SJCRH30 (cell line): ENCODE measurements at regions not wholly inside any gene's neighbourhood (a gene's known extent, or its start where the extent isn't known, plus 50 kb on each side); places are given as distances from the start of the nearest gene placed in this dataset.

ENCODE experiments used
- DNase-seq, 2 experiments: peaks; one replicate each; pipeline ENCODE4 v3.0.0-alpha.2; 2015 to 2020
- H3K27ac ChIP-seq: fragments of 250-450 bp; sonication (Bioruptor Pico); 2 replicates; pipeline ENCODE4 v1.5.1; 2020; ENCODE audit warnings: mild to moderate bottlenecking, moderate library complexity
- H3K27me3 ChIP-seq: fragments of 250-450 bp; sonication (Bioruptor Pico); 2 replicates; pipeline ENCODE4 v1.5.1; 2020; ENCODE audit warnings: mild to moderate bottlenecking, moderate library complexity
- H3K36me3 ChIP-seq: fragments of 250-450 bp; sonication (Bioruptor Pico); 2 replicates; pipeline ENCODE4 v1.5.1; 2020; ENCODE audit warnings: mild to moderate bottlenecking, moderate library complexity
- H3K4me1 ChIP-seq: fragments of 250-450 bp; sonication (Bioruptor Pico); 2 replicates; pipeline ENCODE4 v1.5.1; 2020; ENCODE audit warnings: mild to moderate bottlenecking, moderate library complexity
- H3K4me3 ChIP-seq: fragments of 250-450 bp; sonication (Bioruptor Pico); 2 replicates; pipeline ENCODE4 v1.5.1; 2020; ENCODE audit warnings: mild to moderate bottlenecking, moderate library complexity
- H3K9me3 ChIP-seq: fragments of 250-450 bp; sonication (Bioruptor Pico); replicated peaks from 2 replicates; pipeline ENCODE4 v1.5.1; 2020; ENCODE audit warnings: mild to moderate bottlenecking, moderate library complexity

DNA sequence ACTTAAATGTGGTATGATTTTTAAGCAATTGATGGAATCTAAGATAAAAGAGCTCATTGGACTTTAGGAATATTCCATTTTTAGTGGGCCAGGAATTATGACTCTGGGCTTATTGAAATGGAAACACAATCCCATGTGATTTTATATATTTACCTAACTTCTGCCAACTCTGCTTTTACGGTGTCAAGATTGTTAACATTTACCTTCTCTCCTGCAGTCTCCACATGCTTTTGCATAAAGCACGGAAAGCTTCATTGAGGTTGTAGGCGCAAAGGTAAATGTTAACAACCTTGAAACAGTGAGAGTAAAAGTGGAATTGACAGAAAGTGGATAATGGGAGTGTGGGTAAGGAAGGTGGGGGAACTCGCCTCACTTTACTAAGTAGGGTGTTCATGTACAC, 468.1 kb downstream of the PMP22 start:
- no peak for DNase-seq
- H3K4me3 ChIP-seq, result no peak overlapping the region
- peaks cover 12% of the 10 kb centered on the region for H3K4me1 ChIP-seq
- H3K27me3 ChIP-seq, result 0 out of 2 replicates have a peak, but pooled peaks cover 2% of the 10 kb centered on the region
- H3K36me3 ChIP-seq, result no peaks in the 10 kb centered on the region
- H3K27ac ChIP-seq, result peak overlapping the region; percentile 10; the same call in 1 of the 2 replicates
- H3K9me3 ChIP-seq, result no peaks in the 10 kb centered on the region; the same call in 1 of the 2 replicates

DNA sequence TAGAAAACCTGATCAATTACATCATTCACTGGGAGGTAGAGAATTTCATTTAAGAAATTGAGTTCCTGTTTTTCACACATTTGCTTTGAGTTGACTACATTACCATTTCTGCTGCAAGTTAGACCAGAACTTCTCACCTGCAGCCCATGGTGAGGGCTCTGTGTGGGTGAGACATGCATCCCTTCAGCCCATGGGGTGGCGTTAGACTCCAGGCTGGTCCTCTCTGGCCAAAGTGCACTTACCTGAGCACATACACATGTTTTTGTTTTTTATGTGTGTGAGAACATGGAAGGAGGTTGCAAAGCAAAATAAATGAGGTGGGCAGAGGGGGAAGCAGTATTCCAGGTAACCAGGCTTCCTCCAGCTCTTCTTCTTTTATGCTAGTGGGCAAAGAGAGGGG, 470.2 kb downstream of the PMP22 start:
- no peaks in the 10 kb centered on the region for H3K36me3 ChIP-seq
- no peak for DNase-seq
- H3K9me3 ChIP-seq, result no peaks in the 10 kb centered on the region; the same call in 1 of the 2 replicates
- H3K27ac ChIP-seq, result no peak overlapping the region
- peaks cover 12% of the 10 kb centered on the region for H3K4me1 ChIP-seq
- 0 out of 2 replicates have a peak, but pooled peaks cover 2% of the 10 kb centered on the region for H3K27me3 ChIP-seq
- no peak overlapping the region for H3K4me3 ChIP-seq

DNA sequence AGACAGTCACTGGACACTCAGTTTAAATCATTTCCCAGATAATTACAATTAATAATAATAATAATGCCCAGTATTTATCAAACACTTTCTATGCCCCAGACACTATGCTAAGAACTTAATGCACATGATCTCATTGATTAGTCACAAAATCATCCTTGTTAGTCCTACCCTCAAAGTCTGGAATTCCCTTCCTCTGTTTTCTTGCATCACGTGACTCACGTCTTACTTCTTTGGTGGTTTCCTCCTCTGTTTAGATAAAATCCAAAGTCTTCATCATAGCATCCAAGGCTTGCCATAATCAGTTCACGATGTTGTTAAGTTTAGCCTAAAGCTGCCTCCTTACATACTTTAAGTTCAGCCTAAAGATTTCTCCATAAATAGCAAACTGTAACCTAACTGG, 471.9 kb downstream of the PMP22 start:
- Histone ChIP-seq H3K27me3 (0 out of 2 replicates have a peak, but pooled peaks cover 2% of the 10 kb centered on the region), H3K4me3 (no peak overlapping the region), H3K9me3 (no peaks in the 10 kb centered on the region), H3K4me1 (peaks cover 12% of the 10 kb centered on the region), H3K36me3 (no peaks in the 10 kb centered on the region), H3K27ac (no peak overlapping the region)
- no peak for DNase-seq

DNA sequence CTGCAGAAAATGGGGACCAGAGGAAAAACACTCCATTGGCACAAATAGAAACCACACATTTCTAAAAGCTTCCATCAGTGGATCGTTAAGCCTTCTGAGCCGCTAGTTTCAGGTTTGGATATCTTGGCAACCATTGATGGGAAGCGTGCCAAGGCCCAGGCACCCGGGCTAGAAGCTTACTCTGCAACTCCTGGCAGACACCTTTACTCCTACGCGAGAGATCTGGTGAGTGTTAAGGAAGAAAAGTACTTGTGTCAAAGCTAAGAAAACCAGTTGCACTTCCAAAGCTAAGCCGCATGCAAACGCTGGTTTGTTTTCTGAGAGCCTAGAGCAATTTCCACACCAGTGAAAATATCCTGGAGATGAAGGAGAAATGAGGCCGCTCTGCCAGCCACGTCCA, 472.4 kb downstream of the PMP22 start:
- peaks cover 9% of the 10 kb centered on the region for H3K4me1 ChIP-seq
- no peaks in the 10 kb centered on the region for H3K36me3 ChIP-seq
- no peaks in the 10 kb centered on the region for H3K9me3 ChIP-seq
- 0 out of 2 replicates have a peak, but pooled peaks cover 2% of the 10 kb centered on the region for H3K27me3 ChIP-seq
- H3K27ac ChIP-seq, result no peak overlapping the region
- peak in 1 of 2 experiments; percentile 37 for DNase-seq
- H3K4me3 ChIP-seq, result no peak overlapping the region

DNA sequence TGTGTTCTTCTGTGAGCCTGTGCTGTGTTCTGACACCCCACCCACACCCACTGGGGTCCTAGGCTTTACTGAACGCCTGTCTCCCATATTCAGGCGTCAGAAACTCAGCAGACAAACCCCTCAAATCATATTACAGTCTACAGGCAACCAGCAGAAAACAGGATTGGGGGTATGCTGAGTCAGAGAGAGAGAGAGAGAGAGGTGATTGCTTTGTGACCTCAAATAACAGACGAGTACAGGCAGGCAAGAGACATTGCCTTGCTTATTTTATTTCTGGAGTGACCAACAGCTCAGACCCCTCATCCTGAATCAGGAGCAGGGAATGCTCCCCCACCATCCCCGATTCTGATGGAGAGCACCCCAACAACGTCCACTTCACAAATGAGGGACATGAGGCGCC, 473.9 kb downstream of the PMP22 start:
- H3K27me3 ChIP-seq, result no peaks in the 10 kb centered on the region
- no peaks in the 10 kb centered on the region; the same call in 1 of the 2 replicates for H3K9me3 ChIP-seq
- no peaks in the 10 kb centered on the region for H3K4me1 ChIP-seq
- no peaks in the 10 kb centered on the region for H3K36me3 ChIP-seq
- DNase-seq, result no peak
- H3K4me3 ChIP-seq, result no peak overlapping the region
- no peak overlapping the region for H3K27ac ChIP-seq

DNA sequence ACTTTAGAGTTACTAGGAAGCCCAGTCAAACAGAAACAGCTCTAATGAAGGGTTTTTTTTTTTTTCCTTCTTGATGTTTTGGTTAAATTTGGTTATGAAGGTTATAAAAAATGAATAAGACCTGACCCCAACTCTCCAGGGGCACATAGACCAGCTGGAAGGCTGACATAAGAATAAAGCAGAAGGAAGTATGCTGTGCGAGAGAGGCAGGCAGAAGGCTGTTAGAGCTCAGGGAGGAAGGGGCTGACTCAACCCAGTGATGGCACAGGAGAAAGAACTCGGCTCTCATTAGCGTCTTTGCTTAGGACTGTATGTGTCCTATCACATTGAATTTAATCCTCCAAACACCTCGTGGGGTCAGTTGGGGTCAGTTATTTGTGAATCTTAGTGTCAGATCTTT, 474.6 kb downstream of the PMP22 start:
- Histone ChIP-seq H3K27me3 (no peaks in the 10 kb centered on the region), H3K4me1 (no peaks in the 10 kb centered on the region), H3K9me3 (no peaks in the 10 kb centered on the region; the same call in 1 of the 2 replicates), H3K4me3 (no peak overlapping the region), H3K36me3 (no peaks in the 10 kb centered on the region), H3K27ac (no peak overlapping the region)
- no peak for DNase-seq

DNA sequence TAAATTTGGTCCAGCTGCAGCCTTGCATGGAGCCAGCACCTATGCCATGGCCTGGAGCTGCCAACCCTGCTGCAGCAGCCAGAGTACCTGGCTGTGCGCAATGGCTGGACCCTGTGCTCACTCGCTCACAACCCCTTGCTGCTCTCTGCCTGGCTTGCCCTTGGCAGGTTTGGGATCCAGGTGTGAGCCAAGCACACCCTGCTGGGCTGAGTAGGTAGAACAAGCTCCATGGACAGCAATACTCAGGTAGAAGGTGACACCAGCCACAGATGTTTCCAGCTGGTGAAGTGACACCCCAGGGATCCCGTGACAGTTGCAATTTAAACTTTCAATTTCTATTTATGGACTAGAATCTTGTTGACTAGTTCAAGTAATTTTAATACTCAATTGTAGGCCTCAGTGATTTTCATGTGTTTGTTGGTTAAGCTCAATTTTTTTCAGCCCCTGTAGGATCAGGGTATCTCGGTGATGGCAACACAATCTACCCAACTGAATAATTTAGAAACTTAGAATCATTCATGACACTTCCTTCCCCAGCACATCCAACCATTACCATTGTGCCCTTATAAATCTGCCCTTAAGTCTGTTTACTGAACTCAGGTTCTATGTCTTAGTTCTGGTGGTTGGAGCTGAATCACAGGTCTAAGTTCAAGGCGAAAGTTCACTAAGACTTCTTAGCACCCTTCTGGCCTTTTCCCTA, 480.0 kb downstream of the PMP22 start:
- H3K9me3 ChIP-seq, result no peaks in the 10 kb centered on the region; the same call in 1 of the 2 replicates
- H3K36me3 ChIP-seq, result no peaks in the 10 kb centered on the region
- H3K27me3 ChIP-seq, result no peaks in the 10 kb centered on the region
- no peak for DNase-seq
- no peak overlapping the region for H3K27ac ChIP-seq
- 0 out of 2 replicates have a peak, but pooled peaks cover 2% of the 10 kb centered on the region for H3K4me1 ChIP-seq
- no peak overlapping the region for H3K4me3 ChIP-seq

DNA sequence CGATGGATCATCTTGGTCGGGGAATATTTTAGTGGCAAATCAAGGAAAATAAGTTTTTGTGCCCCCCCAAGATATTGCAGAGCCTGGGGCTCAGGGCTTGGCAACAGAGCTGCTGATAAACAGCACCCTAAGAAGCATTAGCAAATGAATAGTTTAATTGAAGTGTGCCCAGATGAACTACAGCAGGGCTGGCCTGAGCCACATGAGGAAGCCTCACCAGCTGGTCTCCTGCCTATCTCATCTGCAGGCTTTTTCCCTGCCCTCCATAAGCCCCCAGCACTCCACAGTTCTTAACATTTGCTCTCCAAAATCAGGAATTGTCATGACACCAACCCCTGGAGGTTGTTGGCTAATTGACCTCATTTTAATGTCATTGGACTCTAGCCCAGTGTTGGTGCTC, 480.2 kb downstream of the HS3ST3B1 start:
- Histone ChIP-seq H3K4me3 (no peak overlapping the region), H3K27ac (no peak overlapping the region), H3K9me3 (no peaks in the 10 kb centered on the region), H3K27me3 (no peaks in the 10 kb centered on the region), H3K36me3 (no peaks in the 10 kb centered on the region), H3K4me1 (peaks cover 11% of the 10 kb centered on the region)
- DNase-seq, result no peak

DNA sequence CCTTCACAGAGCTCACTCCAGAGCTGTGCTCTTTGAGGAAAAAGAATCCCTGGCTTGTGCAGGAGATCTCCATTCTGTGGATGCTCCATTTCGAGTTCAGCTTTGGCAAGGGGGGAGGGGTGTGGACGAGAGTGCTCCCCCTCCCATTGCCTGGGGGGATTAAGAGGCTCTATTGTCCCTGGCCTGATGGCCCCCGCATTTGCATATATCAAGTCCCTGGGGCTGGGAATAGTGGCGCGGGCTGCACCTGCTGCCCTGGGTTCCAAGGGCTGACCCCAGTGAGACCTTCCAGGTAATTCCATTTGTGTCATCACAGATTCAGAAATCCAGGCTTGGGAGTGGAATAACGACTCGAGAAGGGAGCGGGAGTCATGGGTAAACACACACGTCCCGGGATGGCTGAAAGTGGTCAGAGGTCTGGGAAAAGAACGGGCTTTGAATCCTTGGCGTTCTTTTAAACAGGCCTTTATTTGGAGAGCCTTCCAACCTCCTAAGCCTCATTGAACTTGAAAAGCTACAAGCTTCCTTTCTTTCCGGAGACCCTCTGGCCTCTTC, 479.3 kb downstream of the HS3ST3B1 start:
- no peaks in the 10 kb centered on the region for H3K9me3 ChIP-seq
- H3K4me1 ChIP-seq, result peaks cover 18% of the 10 kb centered on the region
- no peaks in the 10 kb centered on the region for H3K27me3 ChIP-seq
- DNase-seq, result no peak
- no peak overlapping the region for H3K4me3 ChIP-seq
- H3K27ac ChIP-seq, result no peak overlapping the region
- H3K36me3 ChIP-seq, result no peaks in the 10 kb centered on the region

DNA sequence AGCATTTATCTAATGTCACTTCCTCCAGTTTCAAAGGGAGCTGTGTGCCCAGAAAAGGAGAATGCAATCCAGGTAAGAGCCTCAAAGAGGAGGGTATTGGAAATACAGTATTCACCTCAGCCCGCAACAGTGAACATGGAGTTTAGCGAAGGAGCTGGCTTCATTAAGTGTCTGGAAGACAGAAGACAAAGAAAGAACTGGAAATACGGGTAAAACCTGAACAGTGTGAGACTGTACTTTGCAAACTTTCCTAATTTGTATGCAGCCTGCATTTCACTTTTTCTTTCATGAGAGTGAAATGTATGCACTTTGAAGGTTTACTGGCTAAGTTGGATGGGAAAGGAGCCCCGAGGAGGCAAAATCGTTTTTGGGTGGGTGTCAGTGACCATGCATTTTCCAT, 478.4 kb downstream of the HS3ST3B1 start:
- no peak overlapping the region for H3K27ac ChIP-seq
- no peaks in the 10 kb centered on the region for H3K9me3 ChIP-seq
- no peak for DNase-seq
- no peaks in the 10 kb centered on the region for H3K27me3 ChIP-seq
- no peaks in the 10 kb centered on the region for H3K36me3 ChIP-seq
- no peak overlapping the region for H3K4me3 ChIP-seq
- H3K4me1 ChIP-seq, result peaks cover 21% of the 10 kb centered on the region

DNA sequence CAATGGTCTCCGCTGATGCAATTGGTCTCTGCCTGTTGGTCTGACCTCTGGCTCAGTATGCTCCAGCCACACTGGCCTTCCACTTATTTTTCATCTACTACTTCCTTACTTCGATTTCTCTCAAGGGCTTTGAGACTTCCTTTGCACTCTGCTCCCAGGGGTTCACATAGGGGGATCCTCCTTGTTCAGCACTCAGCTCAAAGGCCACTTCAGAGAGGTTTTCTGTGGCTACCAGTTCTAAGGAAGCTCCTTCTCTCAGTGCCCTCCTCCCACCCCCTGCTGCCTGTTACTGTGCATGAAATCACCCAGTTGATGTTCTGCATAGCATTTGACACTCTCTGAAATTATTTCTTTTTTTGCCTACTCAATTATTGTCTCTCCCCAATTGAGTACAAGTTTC, 476.4 kb downstream of the HS3ST3B1 start:
- Histone ChIP-seq H3K27ac (no peak overlapping the region), H3K9me3 (no peaks in the 10 kb centered on the region), H3K36me3 (no peaks in the 10 kb centered on the region), H3K4me1 (peaks cover 34% of the 10 kb centered on the region), H3K27me3 (no peaks in the 10 kb centered on the region), H3K4me3 (no peak overlapping the region)
- no peak for DNase-seq

DNA sequence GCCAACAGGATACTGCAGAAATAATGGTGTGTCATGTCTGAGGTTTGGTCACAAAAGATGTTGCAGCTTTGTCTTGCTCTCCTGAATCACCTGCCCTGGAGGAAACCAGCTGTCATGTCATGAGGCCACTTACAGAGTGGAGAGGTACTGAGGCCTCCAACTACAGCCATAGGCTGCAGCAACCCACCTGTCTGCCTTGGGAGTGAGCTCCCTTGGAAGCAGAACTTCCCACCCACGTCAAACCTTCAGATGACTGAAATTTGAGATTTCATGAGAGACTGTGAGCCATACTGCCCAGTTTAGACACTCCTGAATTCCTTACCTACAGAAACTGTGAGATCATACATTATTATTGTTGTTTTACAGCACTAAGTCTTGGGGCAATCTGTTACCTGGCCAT, 475.9 kb downstream of the HS3ST3B1 start:
- no peaks in the 10 kb centered on the region for H3K27me3 ChIP-seq
- H3K27ac ChIP-seq, result no peak overlapping the region
- H3K9me3 ChIP-seq, result no peaks in the 10 kb centered on the region
- no peak overlapping the region for H3K4me3 ChIP-seq
- H3K4me1 ChIP-seq, result peaks cover 39% of the 10 kb centered on the region
- H3K36me3 ChIP-seq, result no peaks in the 10 kb centered on the region
- DNase-seq, result no peak

DNA sequence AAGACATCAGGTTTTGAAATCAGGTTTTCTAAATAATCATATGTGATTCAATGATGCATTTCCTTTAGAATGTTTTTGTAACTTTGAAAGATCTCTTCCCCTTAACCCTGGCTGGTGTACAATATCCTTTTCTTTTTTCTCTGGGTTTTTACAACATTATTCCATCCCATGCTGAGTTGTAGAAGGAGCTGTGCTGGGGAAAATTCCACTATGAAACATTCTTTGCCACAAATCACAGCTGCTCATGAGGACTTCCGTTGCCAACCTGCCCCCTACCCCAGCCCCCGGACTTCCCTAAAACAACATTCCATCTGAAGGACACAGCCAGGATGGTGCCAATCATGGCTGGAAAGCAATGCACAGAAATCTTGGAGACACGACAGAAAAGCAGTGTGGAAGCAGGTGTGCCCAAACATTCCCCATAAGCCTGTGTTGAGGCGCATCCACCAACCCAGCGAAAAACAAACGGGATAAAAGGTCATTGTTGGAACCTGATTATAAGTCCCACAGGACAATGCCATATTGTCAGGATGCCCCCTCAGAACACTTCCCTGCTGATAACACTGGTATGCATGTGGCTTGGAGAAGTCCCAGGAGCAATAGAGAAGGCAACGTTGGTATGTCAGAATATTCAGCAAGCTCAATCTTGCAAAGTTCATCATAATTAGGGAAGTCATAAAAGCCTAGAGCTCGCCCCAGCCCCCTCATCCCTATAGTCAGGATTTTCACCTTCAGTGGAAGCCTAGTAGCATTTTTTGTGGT, 475.0 kb downstream of the HS3ST3B1 start:
- peaks cover 38% of the 10 kb centered on the region for H3K4me1 ChIP-seq
- H3K4me3 ChIP-seq, result no peak overlapping the region
- no peak overlapping the region for H3K27ac ChIP-seq
- no peaks in the 10 kb centered on the region for H3K9me3 ChIP-seq
- H3K36me3 ChIP-seq, result no peaks in the 10 kb centered on the region
- no peaks in the 10 kb centered on the region for H3K27me3 ChIP-seq
- DNase-seq, result peak; percentile 58

DNA sequence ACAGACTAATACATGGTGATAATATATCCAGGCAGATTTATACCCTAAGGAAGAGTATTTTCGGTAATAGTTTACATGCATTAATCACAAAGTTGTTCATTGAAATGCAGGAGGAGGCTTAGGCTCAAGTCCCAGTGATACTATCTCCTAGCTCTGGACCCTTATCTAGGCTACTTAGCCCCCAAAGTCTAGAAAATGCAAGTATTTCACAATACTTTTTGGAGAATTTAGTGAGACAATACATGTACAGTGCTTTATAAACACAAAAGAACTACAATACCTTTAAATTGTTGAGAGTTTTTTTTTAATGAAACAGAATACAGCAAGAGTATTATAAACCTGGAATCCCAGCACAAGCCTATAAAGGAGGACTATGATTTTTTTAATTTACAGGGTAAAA, 473.9 kb downstream of the HS3ST3B1 start:
- no peak for DNase-seq
- Histone ChIP-seq H3K36me3 (no peaks in the 10 kb centered on the region), H3K27me3 (no peaks in the 10 kb centered on the region), H3K4me3 (no peak overlapping the region), H3K4me1 (peaks cover 37% of the 10 kb centered on the region), H3K27ac (no peak overlapping the region), H3K9me3 (no peaks in the 10 kb centered on the region)

DNA sequence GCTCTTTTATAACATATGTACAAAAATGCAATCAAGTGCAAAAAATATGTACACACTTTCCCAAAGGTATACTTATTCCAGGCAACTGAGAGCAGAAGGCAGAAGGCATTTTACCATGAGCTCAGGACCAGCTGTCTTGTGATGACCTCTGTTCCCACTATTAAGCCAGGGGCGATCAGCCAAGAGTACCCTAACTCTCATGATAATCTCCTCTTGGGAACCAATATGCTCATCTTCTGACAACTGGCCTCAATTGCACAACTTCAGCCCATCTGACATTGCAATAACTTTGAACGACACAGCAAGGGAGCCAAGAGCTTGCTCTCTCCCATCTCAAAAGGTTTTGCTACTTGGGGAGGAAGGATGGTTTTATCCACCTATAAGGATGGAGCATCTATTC, 471.9 kb downstream of the HS3ST3B1 start:
- no peak overlapping the region for H3K4me3 ChIP-seq
- H3K36me3 ChIP-seq, result no peaks in the 10 kb centered on the region
- no peaks in the 10 kb centered on the region for H3K9me3 ChIP-seq
- DNase-seq, result peak in 1 of 2 experiments; percentile 38
- peaks cover 37% of the 10 kb centered on the region for H3K4me1 ChIP-seq
- H3K27me3 ChIP-seq, result no peaks in the 10 kb centered on the region
- H3K27ac ChIP-seq, result no peak overlapping the region
